Uterus (tissue), 3 donors: ENCODE measurements at regions not wholly inside any gene's neighbourhood (a gene's known extent, or its start where the extent isn't known, plus 50 kb on each side); places are given as distances from the start of the nearest gene placed in this dataset.

Source experiments
- DNase-seq, 2 donors: peaks; one replicate each; pipeline ENCODE4 v3.0.0-alpha.2; 2019 to 2020
- H3K27ac ChIP-seq, 2 donors: fragments of 200-600 bp; sonication (generic); 1 replicate in 1 of 2; 2 replicates in 1 of 2; pipeline ENCODE4 v1.5.1; 2016 to 2018
- H3K27me3 ChIP-seq, 2 donors: fragments of 200-600 bp; sonication (generic); one replicate each; pipeline ENCODE4 v1.5.1; 2018 to 2019; ENCODE audit warnings: control low read depth in 1 of 2
- H3K36me3 ChIP-seq, 2 donors: fragments of 200-600 bp; sonication (generic); one replicate each; pipeline ENCODE4 v1.5.1; 2019; ENCODE audit warnings: control low read depth in 1 of 2
- H3K4me1 ChIP-seq, 2 donors: fragments of 200-600 bp; sonication (generic); one replicate each; pipeline ENCODE4 v1.5.1; 2018 to 2019; ENCODE audit warnings: control low read depth in 1 of 2
- H3K4me3 ChIP-seq, 2 donors: fragments of 200-600 bp; sonication (generic); 1 replicate in 1 of 2; 2 replicates in 1 of 2; pipeline ENCODE4 v1.5.1; 2018 to 2019; ENCODE audit warnings: mild to moderate bottlenecking in 1 of 2
- H3K9me3 ChIP-seq, 2 donors: fragments of 200-600 bp; sonication (generic); one replicate each; pipeline ENCODE4 v1.5.1; 2019; ENCODE audit warnings: control low read depth in 1 of 2
- CTCF ChIP-seq, 4 experiments: fragments of 200-600 bp in 2 of 4; fragments of 450-650 bp in 2 of 4; sonication (generic) in 2 of 4; IDR thresholded peaks; one replicate each; pipeline ENCODE4 v1.5.1; 2016 to 2019; ENCODE audit warnings: antibody characterized with exemption in 4 of 4, mild to moderate bottlenecking in 2 of 4, moderate library complexity in 1 of 4
- POLR2A ChIP-seq, 2 donors: fragments of 450-650 bp; IDR thresholded peaks; one replicate each; pipeline ENCODE4 v1.6.1; 2016; ENCODE audit warnings: antibody characterized with exemption in 2 of 2, mild to moderate bottlenecking in 1 of 2, moderate library complexity in 1 of 2
- intact Hi-C: fragments of 100-400 bp; cut with DNase I; formaldehyde crosslinking; loops from one replicate; pipeline ENCODE4 v1.15.1; 2023; ENCODE audit warnings: low total_unique reads
- donor health status: DM: yes; HTN: yes; CAD: no.

GRCh38 chr18:38074298-38074876, 508.8 kb upstream of the CELF4 start:
- DNase-seq: no peak
- Histone ChIP-seq H3K27ac (no peak overlapping the region), H3K4me3 (no peak overlapping the region), H3K9me3 (no peaks in the 10 kb centered on the region), H3K4me1 (no peaks in the 10 kb centered on the region), H3K36me3 (no peaks in the 10 kb centered on the region), H3K27me3 (no peaks in the 10 kb centered on the region)
- intact Hi-C loops: no loop called here
- TF ChIP-seq CTCF (IDR thresholded peaks at IDR 0.05): no peak
- no peak for TF ChIP-seq POLR2A (IDR thresholded peaks at IDR 0.05)

- no peaks in the 10 kb centered on the region for H3K36me3 ChIP-seq
- no peaks in the 10 kb centered on the region for H3K4me1 ChIP-seq
- H3K9me3 ChIP-seq: no peaks in the 10 kb centered on the region
- H3K27ac ChIP-seq: no peak overlapping the region
- intact Hi-C loops: no loop called here
- H3K4me3 ChIP-seq: no peak overlapping the region
- TF ChIP-seq POLR2A (IDR thresholded peaks at IDR 0.05) (no peak), CTCF (IDR thresholded peaks at IDR 0.05) (no peak)
- no peak for DNase-seq
- H3K27me3 ChIP-seq: no peaks in the 10 kb centered on the region
Measured at GRCh38 chr18:38067821-38068220, 502.2 kb upstream of the CELF4 start.

- H3K9me3 ChIP-seq: no peaks in the 10 kb centered on the region
- no peak for DNase-seq
- no peaks in the 10 kb centered on the region for H3K36me3 ChIP-seq
- H3K4me3 ChIP-seq: no peak overlapping the region
- no peak for TF ChIP-seq CTCF (IDR thresholded peaks at IDR 0.05)
- no peak for TF ChIP-seq POLR2A (IDR thresholded peaks at IDR 0.05)
- H3K27me3 ChIP-seq: no peaks in the 10 kb centered on the region
- intact Hi-C loops: no loop called here
- no peaks in the 10 kb centered on the region for H3K4me1 ChIP-seq
- H3K27ac ChIP-seq: no peak overlapping the region
Measured at GRCh38 chr18:38067086-38067485, 501.5 kb upstream of the CELF4 start.

GRCh38 chr18:38052879-38053590, 487.4 kb upstream of the CELF4 start:
- Histone ChIP-seq H3K27me3 (no peaks in the 10 kb centered on the region), H3K4me3 (no peak overlapping the region), H3K27ac (no peak overlapping the region), H3K4me1 (no peaks in the 10 kb centered on the region), H3K9me3 (no peaks in the 10 kb centered on the region), H3K36me3 (no peaks in the 10 kb centered on the region)
- intact Hi-C loops: no loop called here
- TF ChIP-seq POLR2A (IDR thresholded peaks at IDR 0.05) (no peak), CTCF (IDR thresholded peaks at IDR 0.05) (no peak)
- DNase-seq: no peak

GRCh38 chr18:38047820-38048219, 482.2 kb upstream of the CELF4 start:
- Histone ChIP-seq H3K27ac (no peak overlapping the region), H3K9me3 (no peaks in the 10 kb centered on the region), H3K4me3 (no peak overlapping the region), H3K27me3 (no peaks in the 10 kb centered on the region), H3K4me1 (no peaks in the 10 kb centered on the region), H3K36me3 (no peaks in the 10 kb centered on the region)
- DNase-seq: no peak
- intact Hi-C loops: no loop called here
- TF ChIP-seq CTCF (IDR thresholded peaks at IDR 0.05): no peak
- no peak for TF ChIP-seq POLR2A (IDR thresholded peaks at IDR 0.05)
